Keratinocyte (primary cell): ENCODE measurements at regions not wholly inside any gene's neighbourhood (a gene's known extent, or its start where the extent isn't known, plus 50 kb on each side); places are given as distances from the start of the nearest gene placed in this dataset.

Experiments
- DNase-seq: peaks from one replicate; pipeline ENCODE4 v3.0.0-alpha.2; 2011; ENCODE audit warnings: low read depth, missing footprints, low spot score
- FAIRE-seq: peaks from 2 replicates; lab custom pipeline; 2011; peaks lifted over from hg19 to GRCh38; lab: Jason Lieb, UNC
- H2AFZ ChIP-seq: 2 replicates; pipeline ENCODE4 v1.6.0; 2012; ENCODE audit warnings: low read length, control low read depth, inconsistent platforms; ENCODE audit not compliant: control insufficient read depth
- H3K27ac ChIP-seq: 2 replicates; pipeline ENCODE4 v1.5.1; 2011; ENCODE audit warnings: low read length; ENCODE audit not compliant: control insufficient read depth, insufficient read depth
- H3K27me3 ChIP-seq: 3 replicates; pipeline ENCODE4 v1.6.0; 2011; ENCODE audit warnings: low read length; ENCODE audit not compliant: control insufficient read depth, insufficient read depth; ENCODE audit errors: extremely low read depth
- H3K36me3 ChIP-seq, 2 experiments: 2 replicates in 1 of 2; 3 replicates in 1 of 2; pipeline ENCODE4 v1.5.1; 2011; ENCODE audit warnings: low read length in 2 of 2, mild to moderate bottlenecking in 1 of 2; ENCODE audit not compliant: control insufficient read depth in 2 of 2, insufficient read depth in 2 of 2; ENCODE audit errors: extremely low read depth in 1 of 2
- H3K4me1 ChIP-seq: 3 replicates; pipeline ENCODE4 v1.5.1; 2011; ENCODE audit warnings: low read length; ENCODE audit not compliant: control insufficient read depth, insufficient read depth; ENCODE audit errors: extremely low read depth
- H3K4me2 ChIP-seq: 3 replicates; pipeline ENCODE4 v1.6.0; 2011; ENCODE audit warnings: low read depth, low read length; ENCODE audit not compliant: control insufficient read depth, insufficient read depth; ENCODE audit errors: extremely low read depth
- H3K4me3 ChIP-seq, 3 experiments: fragments of 200-600 bp in 1 of 3; sonication (generic) in 1 of 3; 2 replicates in 2 of 3; 3 replicates in 1 of 3; pipeline ENCODE4 v1.5.1; 2011 to 2016; ENCODE audit warnings: low read length in 3 of 3, mild to moderate bottlenecking in 3 of 3, control low read depth in 2 of 3, inconsistent platforms in 1 of 3, low read depth in 1 of 3, mixed read lengths in 1 of 3, mixed run types in 1 of 3, moderate library complexity in 1 of 3; ENCODE audit not compliant: control insufficient read depth in 2 of 3, insufficient read depth in 2 of 3; ENCODE audit errors: extremely low read depth in 1 of 3
- H3K79me2 ChIP-seq: 2 replicates; pipeline ENCODE4 v1.6.0; 2012; ENCODE audit warnings: low read length; ENCODE audit not compliant: control insufficient read depth, insufficient read depth
- H3K9ac ChIP-seq: 3 replicates; pipeline ENCODE4 v1.6.0; 2011; ENCODE audit warnings: low read length; ENCODE audit not compliant: control insufficient read depth, insufficient read depth; ENCODE audit errors: extremely low read depth
- H3K9me1 ChIP-seq: 3 replicates; pipeline ENCODE4 v1.6.0; 2011; ENCODE audit warnings: low read length; ENCODE audit not compliant: control insufficient read depth, insufficient read depth; ENCODE audit errors: extremely low read depth
- H3K9me3 ChIP-seq: 2 replicates; pipeline ENCODE4 v1.5.1; 2012; ENCODE audit warnings: low read depth, low read length; ENCODE audit not compliant: control insufficient read depth
- H4K20me1 ChIP-seq: 3 replicates; pipeline ENCODE4 v1.6.0; 2011; ENCODE audit warnings: low read length; ENCODE audit not compliant: control insufficient read depth, insufficient read depth; ENCODE audit errors: extremely low read depth
- EZH2 ChIP-seq: IDR thresholded peaks from one replicate; pipeline ENCODE4 v1.6.1; 2012; ENCODE audit warnings: inconsistent platforms, mild to moderate bottlenecking, low read length, moderate library complexity
- dilution Hi-C: fragments of 300-500 bp; cut with MboI; formaldehyde crosslinking; loops from one replicate; pipeline ENCODE4 v1.7.0; 2020; ENCODE audit warnings: low sequenced_read_pairs; ENCODE audit not compliant: extremely low pct_ligation_motif_present
- TF ChIP-seq, protein P1 (sequence below), 3 experiments: IDR thresholded peaks in 1 of 3; conservative IDR thresholded peaks in 1 of 3; optimal IDR thresholded peaks in 1 of 3; 2 replicates in 2 of 3; 3 replicates in 1 of 3; pipeline versions ENCODE3 to v1.5.1; 2011; ENCODE audit warnings: low read length in 3 of 3, mild to moderate bottlenecking in 3 of 3, moderate library complexity in 2 of 3, control low read depth in 1 of 3, inconsistent platforms in 1 of 3; ENCODE audit not compliant: insufficient read depth in 2 of 3; ENCODE audit errors: extremely low read depth in 1 of 3

DNA sequence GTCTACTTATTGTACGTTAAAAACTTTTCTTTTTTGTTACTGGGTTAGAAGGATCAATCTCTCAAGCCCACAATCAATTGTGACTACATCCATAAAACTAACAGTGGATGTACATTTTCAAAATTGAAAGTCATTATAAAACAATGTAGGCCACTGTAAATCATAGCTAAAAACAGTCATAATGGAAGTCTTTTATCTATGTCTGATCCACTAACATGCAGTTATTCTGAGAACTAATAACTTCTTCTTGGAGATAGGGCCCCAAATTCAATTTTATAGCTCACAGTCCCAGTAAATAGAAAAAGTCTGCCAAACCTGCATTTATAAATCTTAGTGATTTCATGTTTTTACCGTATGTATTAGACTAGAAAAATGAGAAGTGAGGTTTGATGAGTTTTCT, 187.3 kb upstream of the MMS22L start:
- Histone ChIP-seq H3K9ac (no peak overlapping the region), H3K27me3 (no peaks in the 10 kb centered on the region), H3K9me3 (no peaks in the 10 kb centered on the region), H2AFZ (no peak overlapping the region), H3K4me1 (no peaks in the 10 kb centered on the region), H3K79me2 (no peaks in the 10 kb centered on the region), H3K4me2 (no peak overlapping the region), H3K27ac (no peak overlapping the region), H4K20me1 (no peaks in the 10 kb centered on the region), H3K36me3 (no peaks in the 10 kb centered on the region), H3K4me3 (no peak overlapping the region), H3K9me1 (no peaks in the 10 kb centered on the region)
- no peak for DNase-seq
- dilution Hi-C loops: no loop called here
- TF ChIP-seq, protein P1, sequence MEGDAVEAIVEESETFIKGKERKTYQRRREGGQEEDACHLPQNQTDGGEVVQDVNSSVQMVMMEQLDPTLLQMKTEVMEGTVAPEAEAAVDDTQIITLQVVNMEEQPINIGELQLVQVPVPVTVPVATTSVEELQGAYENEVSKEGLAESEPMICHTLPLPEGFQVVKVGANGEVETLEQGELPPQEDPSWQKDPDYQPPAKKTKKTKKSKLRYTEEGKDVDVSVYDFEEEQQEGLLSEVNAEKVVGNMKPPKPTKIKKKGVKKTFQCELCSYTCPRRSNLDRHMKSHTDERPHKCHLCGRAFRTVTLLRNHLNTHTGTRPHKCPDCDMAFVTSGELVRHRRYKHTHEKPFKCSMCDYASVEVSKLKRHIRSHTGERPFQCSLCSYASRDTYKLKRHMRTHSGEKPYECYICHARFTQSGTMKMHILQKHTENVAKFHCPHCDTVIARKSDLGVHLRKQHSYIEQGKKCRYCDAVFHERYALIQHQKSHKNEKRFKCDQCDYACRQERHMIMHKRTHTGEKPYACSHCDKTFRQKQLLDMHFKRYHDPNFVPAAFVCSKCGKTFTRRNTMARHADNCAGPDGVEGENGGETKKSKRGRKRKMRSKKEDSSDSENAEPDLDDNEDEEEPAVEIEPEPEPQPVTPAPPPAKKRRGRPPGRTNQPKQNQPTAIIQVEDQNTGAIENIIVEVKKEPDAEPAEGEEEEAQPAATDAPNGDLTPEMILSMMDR (optimal IDR thresholded peaks at IDR 0.05 in 1 of 3, IDR thresholded peaks at IDR 0.05 in 1 of 3, conservative IDR thresholded peaks at IDR 0.05 in 1 of 3; ENCODE audit: extremely low read depth in 1 of 3, insufficient read depth in 2 of 3, low read length in 3 of 3): no peak
- TF ChIP-seq EZH2: no peak
- FAIRE-seq: no peak

- Histone ChIP-seq H3K4me1 (no peaks in the 10 kb centered on the region), H2AFZ (no peak overlapping the region), H3K9ac (no peak overlapping the region), H3K9me1 (no peaks in the 10 kb centered on the region), H3K4me3 (no peak overlapping the region), H3K36me3 (no peaks in the 10 kb centered on the region), H4K20me1 (no peaks in the 10 kb centered on the region), H3K27ac (no peak overlapping the region), H3K79me2 (no peaks in the 10 kb centered on the region), H3K4me2 (no peak overlapping the region), H3K9me3 (no peaks in the 10 kb centered on the region), H3K27me3 (no peaks in the 10 kb centered on the region)
- dilution Hi-C loops: no loop called here
- DNase-seq (no peak), FAIRE-seq (no peak)
- TF ChIP-seq, protein P1 (optimal IDR thresholded peaks at IDR 0.05 in 1 of 3, IDR thresholded peaks at IDR 0.05 in 1 of 3, conservative IDR thresholded peaks at IDR 0.05 in 1 of 3; ENCODE audit: extremely low read depth in 1 of 3, insufficient read depth in 2 of 3, low read length in 3 of 3): no peak
- no peak for TF ChIP-seq EZH2
Observed at GRCh38 chr6:97473979-97474378, 191.0 kb upstream of the MMS22L start.
